Liver (tissue), 8 donors: ENCODE measurements at regions not wholly inside any gene's neighbourhood (a gene's known extent, or its start where the extent isn't known, plus 50 kb on each side); places are given as distances from the start of the nearest gene placed in this dataset.

Experiments
- DNase-seq: peaks from one replicate; pipeline ENCODE4 v3.0.0-alpha.2; 2017; ENCODE audit warnings: low spot score
- H3K27ac ChIP-seq, 2 donors: one replicate each; pipeline ENCODE4 v1.7.0; 2013; ENCODE audit warnings: inconsistent platforms in 2 of 2, low read length in 2 of 2, control low read depth in 1 of 2, low read depth in 1 of 2, mild to moderate bottlenecking in 1 of 2
- H3K27me3 ChIP-seq, 4 donors: one replicate each; pipeline versions ENCODE4 v1.6.1 to v1.7.0; 2013; ENCODE audit warnings: low read length in 3 of 4, inconsistent platforms in 1 of 4, mild to moderate bottlenecking in 1 of 4, moderate library complexity in 1 of 4; ENCODE audit not compliant: control insufficient read depth in 4 of 4, insufficient read depth in 4 of 4
- H3K36me3 ChIP-seq, 4 donors: one replicate each; pipeline versions ENCODE4 v1.6.1 to v1.7.0; 2013; ENCODE audit warnings: low read length in 3 of 4, mild to moderate bottlenecking in 3 of 4, low read depth in 1 of 4, moderate library complexity in 1 of 4; ENCODE audit not compliant: control insufficient read depth in 4 of 4, insufficient read depth in 3 of 4
- H3K4me1 ChIP-seq, 4 donors: one replicate each; pipeline versions ENCODE4 v1.6.1 to v1.7.0; 2013; ENCODE audit warnings: low read length in 3 of 4, mild to moderate bottlenecking in 3 of 4, moderate library complexity in 1 of 4; ENCODE audit not compliant: control insufficient read depth in 4 of 4, insufficient read depth in 4 of 4
- H3K4me3 ChIP-seq, 3 donors: one replicate each; pipeline versions ENCODE4 v1.6.1 to v1.7.0; 2013; ENCODE audit warnings: low read length in 3 of 3, control low read depth in 1 of 3, low read depth in 1 of 3, mild to moderate bottlenecking in 1 of 3
- H3K9ac ChIP-seq, 2 donors: one replicate each; pipeline ENCODE4 v1.7.0; 2013; ENCODE audit warnings: low read length in 2 of 2, mild to moderate bottlenecking in 2 of 2, moderate library complexity in 2 of 2, control low read depth in 1 of 2, low read depth in 1 of 2
- H3K9me3 ChIP-seq, 4 donors: one replicate each; pipeline versions ENCODE4 v1.6.1 to v1.7.0; 2013; ENCODE audit warnings: low read length in 3 of 4; ENCODE audit not compliant: control insufficient read depth in 4 of 4
- CTCF ChIP-seq: fragments of 150-350 bp; IDR thresholded peaks from 2 replicates; pipeline ENCODE4 v1.5.1; 2017; ENCODE audit warnings: improper control_type of control experiment, low read depth, low read length; ENCODE audit not compliant: missing input control
- EGR1 ChIP-seq, 2 donors: IDR thresholded peaks; 2 replicates each; pipeline ENCODE4 v1.6.1; 2016 to 2018; ENCODE audit warnings: antibody characterized with exemption in 2 of 2, low read depth in 2 of 2
- FOXA1 ChIP-seq: IDR thresholded peaks from 2 replicates; pipeline ENCODE4 v1.6.1; 2016; ENCODE audit warnings: antibody characterized with exemption
- FOXA2 ChIP-seq: IDR thresholded peaks from 2 replicates; pipeline ENCODE4 v1.6.1; 2016; ENCODE audit warnings: antibody characterized with exemption
- GABPA ChIP-seq, 2 donors: IDR thresholded peaks in 1 of 2; conservative IDR thresholded peaks in 1 of 2; 2 replicates each; pipeline ENCODE4 v1.6.1; 2016; ENCODE audit warnings: antibody characterized with exemption in 2 of 2, mild to moderate bottlenecking in 1 of 2, moderate library complexity in 1 of 2
- HNF4A ChIP-seq, 2 donors: conservative IDR thresholded peaks; 2 replicates each; pipeline ENCODE4 v1.6.1; 2016; ENCODE audit warnings: antibody characterized with exemption in 2 of 2, mild to moderate bottlenecking in 2 of 2
- HNF4G ChIP-seq: IDR thresholded peaks from 2 replicates; pipeline ENCODE4 v1.6.1; 2016; ENCODE audit warnings: antibody characterized with exemption
- JUND ChIP-seq, 2 donors: IDR thresholded peaks; 2 replicates each; pipeline ENCODE4 v1.6.1; 2016; ENCODE audit warnings: antibody characterized with exemption in 2 of 2
- MAX ChIP-seq: IDR thresholded peaks from 2 replicates; pipeline ENCODE4 v1.6.1; 2016; ENCODE audit warnings: antibody characterized with exemption
- NR2F2 ChIP-seq: IDR thresholded peaks from 2 replicates; pipeline ENCODE4 v1.6.1; 2016; ENCODE audit warnings: antibody characterized with exemption
- RAD21 ChIP-seq, 2 donors: IDR thresholded peaks; 2 replicates each; pipeline ENCODE4 v1.6.1; 2016; ENCODE audit warnings: antibody characterized with exemption in 2 of 2, mild to moderate bottlenecking in 2 of 2
- RXRA ChIP-seq, 2 donors: IDR thresholded peaks; 2 replicates each; pipeline ENCODE4 v1.6.1; 2017 to 2018; ENCODE audit warnings: antibody characterized with exemption in 2 of 2, mild to moderate bottlenecking in 1 of 2
- SP1 ChIP-seq: IDR thresholded peaks from 2 replicates; pipeline ENCODE4 v1.6.1; 2018; ENCODE audit warnings: antibody characterized with exemption, mild to moderate bottlenecking
- TAF1 ChIP-seq: conservative IDR thresholded peaks from 2 replicates; pipeline ENCODE4 v1.6.1; 2016; ENCODE audit warnings: antibody characterized with exemption, mild to moderate bottlenecking
- YY1 ChIP-seq: IDR thresholded peaks from 2 replicates; pipeline ENCODE4 v1.6.1; 2016; ENCODE audit warnings: antibody characterized with exemption, mild to moderate bottlenecking
- ZBTB33 ChIP-seq: IDR thresholded peaks from 2 replicates; pipeline ENCODE4 v1.6.1; 2016; ENCODE audit warnings: antibody characterized with exemption
- WGBS: extraction: QIAGEN DNeasy Blood & Tissue Kit; methylation state at CpG from one replicate; pipeline ENCODE4 v1.1.7; 2013; 5-methylcytosine and 5-hydroxymethylcytosine counted together
- TF ChIP-seq, protein P1 (sequence below): IDR thresholded peaks from 2 replicates; pipeline ENCODE4 v1.6.1; 2016; ENCODE audit warnings: antibody characterized with exemption, mild to moderate bottlenecking
- donor health status: healthy.
- donor health status: healthy.
- donor health status: healthy.
- donor health status: healthy.
- donor health status: healthy.

DNA sequence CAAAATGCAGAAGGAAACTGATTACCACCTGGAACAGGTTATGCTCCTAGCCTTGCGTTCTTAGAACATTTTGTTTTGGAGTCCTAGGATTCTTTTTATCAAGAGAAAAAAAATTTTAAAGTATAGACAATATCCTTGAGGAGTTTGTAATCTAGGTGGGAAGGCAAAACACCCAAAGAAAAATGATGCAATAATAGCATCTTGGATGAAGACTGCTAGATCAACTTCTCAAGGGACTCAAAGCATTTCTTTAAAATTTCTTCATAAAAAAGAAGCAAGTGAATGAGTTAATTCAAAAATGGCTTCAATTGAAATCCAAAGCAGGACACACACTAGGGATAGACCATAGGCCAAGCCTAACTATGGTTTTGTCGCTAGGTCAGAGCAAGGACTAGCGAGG is 515.8 kb upstream of the ZFHX3 start:
- no peak overlapping the region for H3K9ac ChIP-seq
- TF ChIP-seq NR2F2, result no peak
- no peak for TF ChIP-seq MAX
- no peak for TF ChIP-seq RXRA (IDR thresholded peaks at IDR 0.05)
- TF ChIP-seq GABPA (IDR thresholded peaks at IDR 0.05 in 1 of 2, conservative IDR thresholded peaks at IDR 0.05 in 1 of 2), result no peak
- TF ChIP-seq TAF1, result no peak
- H3K9me3 ChIP-seq, result no peaks in the 10 kb centered on the region
- no peak overlapping the region for H3K27ac ChIP-seq
- DNase-seq, result no peak
- no peaks in the 10 kb centered on the region for H3K4me1 ChIP-seq
- H3K36me3 ChIP-seq, result no peaks in the 10 kb centered on the region
- H3K4me3 ChIP-seq, result no peak overlapping the region
- H3K27me3 ChIP-seq, result peaks cover 0 to 5% (median 0%) of the 10 kb centered on the region in 4 donors
- 90% methylated on average over 3 of the region's 3 CpGs for WGBS

- DNase-seq, result no peak
- H3K27ac ChIP-seq, result no peak overlapping the region
- H3K4me1 ChIP-seq, result no peaks in the 10 kb centered on the region
- WGBS, result 56% methylated on average over 7 of the region's 7 CpGs
- no peaks in the 10 kb centered on the region for H3K27me3 ChIP-seq
- no peak overlapping the region for H3K9ac ChIP-seq
- no peaks in the 10 kb centered on the region for H3K9me3 ChIP-seq
- no peaks in the 10 kb centered on the region for H3K36me3 ChIP-seq
- H3K4me3 ChIP-seq, result no peak overlapping the region
- TF ChIP-seq, protein P1, sequence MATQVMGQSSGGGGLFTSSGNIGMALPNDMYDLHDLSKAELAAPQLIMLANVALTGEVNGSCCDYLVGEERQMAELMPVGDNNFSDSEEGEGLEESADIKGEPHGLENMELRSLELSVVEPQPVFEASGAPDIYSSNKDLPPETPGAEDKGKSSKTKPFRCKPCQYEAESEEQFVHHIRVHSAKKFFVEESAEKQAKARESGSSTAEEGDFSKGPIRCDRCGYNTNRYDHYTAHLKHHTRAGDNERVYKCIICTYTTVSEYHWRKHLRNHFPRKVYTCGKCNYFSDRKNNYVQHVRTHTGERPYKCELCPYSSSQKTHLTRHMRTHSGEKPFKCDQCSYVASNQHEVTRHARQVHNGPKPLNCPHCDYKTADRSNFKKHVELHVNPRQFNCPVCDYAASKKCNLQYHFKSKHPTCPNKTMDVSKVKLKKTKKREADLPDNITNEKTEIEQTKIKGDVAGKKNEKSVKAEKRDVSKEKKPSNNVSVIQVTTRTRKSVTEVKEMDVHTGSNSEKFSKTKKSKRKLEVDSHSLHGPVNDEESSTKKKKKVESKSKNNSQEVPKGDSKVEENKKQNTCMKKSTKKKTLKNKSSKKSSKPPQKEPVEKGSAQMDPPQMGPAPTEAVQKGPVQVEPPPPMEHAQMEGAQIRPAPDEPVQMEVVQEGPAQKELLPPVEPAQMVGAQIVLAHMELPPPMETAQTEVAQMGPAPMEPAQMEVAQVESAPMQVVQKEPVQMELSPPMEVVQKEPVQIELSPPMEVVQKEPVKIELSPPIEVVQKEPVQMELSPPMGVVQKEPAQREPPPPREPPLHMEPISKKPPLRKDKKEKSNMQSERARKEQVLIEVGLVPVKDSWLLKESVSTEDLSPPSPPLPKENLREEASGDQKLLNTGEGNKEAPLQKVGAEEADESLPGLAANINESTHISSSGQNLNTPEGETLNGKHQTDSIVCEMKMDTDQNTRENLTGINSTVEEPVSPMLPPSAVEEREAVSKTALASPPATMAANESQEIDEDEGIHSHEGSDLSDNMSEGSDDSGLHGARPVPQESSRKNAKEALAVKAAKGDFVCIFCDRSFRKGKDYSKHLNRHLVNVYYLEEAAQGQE, result no peak
- TF ChIP-seq SP1 (no peak), YY1 (no peak), HNF4A (conservative IDR thresholded peaks at IDR 0.05) (no peak), CTCF (no peak), RAD21 (IDR thresholded peaks at IDR 0.05) (no peak), HNF4G (no peak), FOXA1 (no peak), EGR1 (IDR thresholded peaks at IDR 0.05; ENCODE audit: low read depth in 2 of 2) (no peak), TAF1 (no peak), ZBTB33 (no peak), JUND (IDR thresholded peaks at IDR 0.05) (no peak), NR2F2 (no peak), FOXA2 (no peak)
These were observed 512.6 kb upstream of the ZFHX3 start for GRCh38 chr16:73560497-73560896.
